ENCODE measurements at regions not wholly inside any gene's neighbourhood (a gene's known extent, or its start where the extent isn't known, plus 50 kb on each side); places are given as distances from the start of the nearest gene placed in this dataset.
A peak's percentile ranks its signal among the peaks of the same experiment; 100 is the strongest.
"Not testable (repeated sequence)": the region's sequence is repeated elsewhere in the genome, so short reads cannot be mapped to it uniquely, and the experiment has no call there.

- DNase-seq = peak; percentile 41
These were observed 77.1 kb upstream of the RPL38 start for GRCh38 chr17:74126179-74126900.

DNA sequence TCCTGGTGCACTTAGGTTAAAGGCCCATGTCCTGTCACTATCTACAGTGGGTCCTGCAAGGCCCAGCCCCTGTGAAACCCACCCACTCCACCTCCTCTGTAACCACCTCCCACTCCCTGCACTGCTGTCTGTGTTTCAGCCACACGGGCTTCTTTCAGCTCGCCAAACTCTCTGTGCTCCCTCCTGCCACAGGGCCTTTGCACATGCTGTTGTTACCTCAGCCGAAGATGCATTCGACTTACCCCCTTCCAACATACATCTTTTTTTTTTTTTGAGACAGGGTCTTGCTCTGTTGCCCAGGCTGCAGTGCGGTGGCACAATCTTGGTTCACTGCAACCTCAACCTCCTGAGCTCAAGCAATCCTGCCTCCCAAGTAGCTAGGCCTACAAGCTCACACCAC lies 76.5 kb upstream of the RPL38 start:
- DNase-seq = peak; percentile 36

DNA sequence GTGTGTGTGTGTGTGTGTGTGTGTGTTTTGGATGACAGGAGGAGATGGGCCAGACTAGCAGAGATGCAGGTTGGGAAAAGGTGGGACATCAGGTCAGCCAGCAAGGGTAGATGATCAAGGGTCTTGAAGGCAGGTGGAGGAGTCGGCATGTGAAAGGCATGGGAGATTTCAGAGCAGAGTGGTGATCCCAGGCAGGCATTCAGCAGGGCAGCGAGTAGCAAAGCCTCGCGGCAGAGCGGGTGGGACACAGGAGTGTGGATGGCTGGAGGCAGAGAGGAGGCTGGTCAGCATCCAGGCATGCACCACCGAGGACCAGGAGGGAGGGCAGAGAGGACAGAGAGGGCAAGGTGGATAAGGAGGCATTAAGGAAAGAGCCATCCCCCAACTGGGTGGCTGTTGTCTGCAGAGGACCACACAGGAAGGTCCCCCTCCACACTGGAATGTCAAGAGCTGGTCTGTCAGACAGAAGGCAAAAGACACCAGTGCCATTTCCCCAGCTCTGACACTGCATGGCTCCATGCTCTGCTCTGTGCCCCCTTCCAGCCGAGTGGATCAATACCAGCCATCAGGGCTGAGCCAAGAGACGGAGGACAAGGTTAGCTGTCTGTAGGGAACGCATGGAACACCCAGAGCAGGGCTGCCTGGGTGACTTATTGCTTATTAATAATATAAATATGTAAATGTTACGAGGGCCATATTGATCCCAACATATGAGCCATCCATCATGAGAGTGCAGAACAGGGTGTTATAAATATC lies 74.8 kb upstream of the RPL38 start:
- DNase-seq = peak; percentile 56

DNA sequence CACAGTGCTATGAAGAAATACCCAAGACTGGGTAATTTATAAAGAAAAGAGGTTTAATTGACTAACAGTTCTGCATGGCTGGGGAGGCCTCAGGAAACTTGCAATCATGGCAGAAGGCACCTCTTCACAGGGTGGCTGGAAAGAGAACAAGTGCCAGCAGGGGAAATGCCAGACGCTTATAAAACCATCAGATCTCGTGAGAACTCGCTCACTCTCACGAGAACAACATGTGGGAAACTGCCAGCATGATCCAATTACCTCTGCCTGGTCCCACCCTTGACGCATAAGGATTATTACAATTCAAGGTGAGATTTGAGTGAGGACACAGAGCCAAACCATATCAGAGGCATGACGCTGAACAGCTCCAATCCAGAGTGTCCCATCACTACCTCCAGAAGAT lies 73.7 kb upstream of the RPL38 start:
- DNase-seq = not testable (repeated sequence)

GRCh38 chr17:74130276-74130675 lies 73.2 kb upstream of the RPL38 start:
- DNase-seq = peak; percentile 46

- DNase-seq = peak; percentile 32
These were observed 72.6 kb upstream of the RPL38 start for GRCh38 chr17:74130841-74131240.

DNA sequence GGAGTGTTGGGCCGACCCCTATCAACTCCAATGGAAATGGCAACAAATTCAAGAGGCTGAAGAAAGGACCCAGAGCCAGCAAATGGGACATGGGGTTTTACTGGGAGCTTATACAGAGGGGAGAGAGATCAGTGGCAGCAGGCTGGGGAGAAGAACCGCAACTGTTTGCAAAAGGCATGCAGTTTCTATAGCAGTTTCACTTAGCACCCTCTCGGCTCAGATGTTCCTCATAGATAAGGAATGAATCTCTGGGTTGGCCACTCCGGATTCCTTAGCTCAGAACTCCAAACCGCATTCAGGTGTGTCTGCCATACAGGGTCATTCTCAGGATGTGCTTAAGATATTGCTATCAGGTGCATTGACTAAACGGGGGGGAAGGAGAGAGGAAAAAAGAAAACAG lies 71.1 kb upstream of the RPL38 start:
- peak; percentile 38 for DNase-seq

GRCh38 chr17:74133740-74134139 lies 69.7 kb upstream of the RPL38 start:
- DNase-seq = peak; percentile 30

DNA sequence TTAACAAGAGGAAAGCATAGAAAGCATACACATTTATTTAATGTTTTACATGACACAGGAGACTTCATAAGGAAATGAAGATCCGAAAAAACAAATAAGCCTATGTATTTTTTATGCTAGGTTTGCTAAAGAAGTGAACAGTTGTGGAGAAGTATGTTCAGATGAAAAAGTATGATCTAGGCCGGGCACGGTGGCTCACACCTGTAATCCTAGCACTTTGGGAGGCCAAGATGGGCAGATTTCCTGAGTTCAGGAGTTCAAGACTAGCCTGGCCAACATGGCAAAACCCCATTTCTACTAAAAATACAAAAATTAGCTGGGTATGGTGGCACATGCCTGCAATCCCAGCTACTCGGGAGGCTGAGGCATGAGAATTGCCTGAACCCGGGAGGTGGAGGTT lies 69.2 kb upstream of the RPL38 start:
- peak; percentile 4 for DNase-seq

GRCh38 chr17:74134991-74135390 lies 68.5 kb upstream of the RPL38 start:
- DNase-seq = peak; percentile 12

- DNase-seq = peak; percentile 43
These were observed 67.9 kb upstream of the RPL38 start for GRCh38 chr17:74135391-74136167.

GRCh38 chr17:74137416-74137815 lies 66.1 kb upstream of the RPL38 start:
- peak; percentile 20 for DNase-seq

DNA sequence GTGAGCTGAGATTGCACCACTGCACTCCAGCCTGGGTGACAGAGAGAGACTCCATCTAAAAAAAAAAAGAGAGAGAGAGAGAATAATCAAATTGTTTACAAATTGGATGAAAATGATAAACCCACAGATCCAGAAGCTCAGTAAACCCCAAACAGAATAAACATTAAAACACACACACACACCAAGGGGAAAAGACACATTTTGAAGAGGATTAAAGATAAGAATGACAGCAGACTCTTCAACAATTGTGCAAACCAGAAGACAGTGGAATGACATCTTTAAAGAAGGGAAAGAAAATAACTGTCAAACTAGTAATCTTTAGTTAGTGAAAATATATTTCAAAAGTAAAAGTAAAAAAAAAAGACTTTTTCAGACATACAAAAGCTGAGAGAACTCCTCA lies 64.4 kb upstream of the RPL38 start:
- no peak for DNase-seq

GRCh38 chr17:74140282-74140681 lies 63.2 kb upstream of the RPL38 start:
- DNase-seq = no peak

GRCh38 chr17:74141612-74142011 lies 61.9 kb upstream of the RPL38 start:
- no peak for DNase-seq

GRCh38 chr17:74143318-74143717 lies 60.2 kb upstream of the RPL38 start:
- DNase-seq = not testable (repeated sequence)

DNA sequence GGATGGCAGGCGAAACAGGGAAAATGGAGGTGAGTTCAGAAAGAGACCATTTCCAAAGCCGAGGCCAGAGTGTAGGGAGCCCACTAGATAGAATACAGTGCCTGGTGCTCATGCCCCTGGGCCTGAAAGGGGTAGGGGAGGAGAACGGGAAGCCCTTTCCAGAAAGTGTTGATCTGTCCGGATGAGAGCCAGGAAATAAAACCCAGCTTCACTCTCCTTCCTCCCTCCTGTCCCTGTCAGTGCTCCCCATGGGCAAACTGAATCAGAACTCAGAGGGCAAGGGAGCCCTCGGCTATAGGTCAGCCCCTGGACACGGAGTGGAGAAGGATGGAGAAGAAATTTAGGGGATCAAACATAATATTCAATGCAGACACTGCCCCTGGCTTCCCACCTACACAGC lies 57.7 kb upstream of the RPL38 start:
- no peak for DNase-seq

DNA sequence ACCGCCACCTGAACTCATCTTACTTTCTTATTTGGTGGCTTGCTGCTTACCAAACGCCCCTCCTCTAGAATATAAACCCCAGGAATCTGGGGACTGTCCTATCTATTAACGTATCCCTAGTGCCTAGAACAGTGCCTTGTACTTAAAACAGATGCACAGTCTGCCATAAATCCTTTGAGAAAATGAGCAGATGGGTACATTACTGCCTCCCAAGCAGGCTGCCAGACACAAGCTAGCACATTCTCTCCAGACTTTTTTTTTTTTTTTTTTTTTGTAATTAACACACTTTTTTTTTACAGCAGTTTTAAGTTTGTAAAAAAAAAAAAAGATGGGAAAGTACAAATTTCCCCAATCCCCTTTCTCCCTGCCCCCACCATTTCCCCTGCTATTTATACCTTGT lies 57.3 kb upstream of the RPL38 start:
- DNase-seq = peak; percentile 7

DNA sequence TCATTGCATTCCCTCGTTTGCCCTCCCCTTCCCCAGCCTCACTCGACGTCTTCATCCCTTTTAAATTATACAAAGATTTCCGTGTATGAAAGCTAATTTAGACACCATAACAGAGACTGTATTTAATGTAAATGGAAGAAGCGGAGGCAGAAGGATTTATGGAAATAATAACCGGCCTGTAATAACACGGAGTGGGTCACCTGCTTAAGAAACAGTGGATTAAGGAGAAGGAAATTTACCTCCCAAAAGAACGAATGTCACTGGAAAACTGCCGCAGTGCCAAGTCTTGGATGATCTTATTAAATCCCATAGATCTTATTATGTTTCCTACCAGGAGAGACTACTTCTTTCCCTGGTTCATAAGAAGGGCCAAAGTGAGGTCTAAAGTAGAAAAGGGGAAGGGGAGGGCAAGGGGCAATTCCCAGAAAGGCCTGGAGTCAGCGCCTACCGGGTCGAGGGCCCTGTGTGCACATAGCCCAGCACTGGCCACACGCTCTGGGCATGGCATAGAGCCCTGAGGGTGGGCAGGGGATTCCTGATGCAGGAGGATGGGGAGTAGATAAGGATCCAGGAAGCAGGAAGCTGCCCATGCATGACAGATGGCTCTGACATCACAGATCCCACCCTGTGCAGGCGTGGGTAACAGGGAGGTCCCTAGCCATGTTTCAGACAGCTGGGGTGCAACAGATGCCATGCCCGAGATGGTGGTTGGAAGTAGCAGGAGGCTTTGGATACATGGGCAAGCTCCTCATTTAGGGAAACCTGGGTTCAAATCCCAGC lies 56.2 kb upstream of the RPL38 start:
- peak; percentile 45 for DNase-seq

DNA sequence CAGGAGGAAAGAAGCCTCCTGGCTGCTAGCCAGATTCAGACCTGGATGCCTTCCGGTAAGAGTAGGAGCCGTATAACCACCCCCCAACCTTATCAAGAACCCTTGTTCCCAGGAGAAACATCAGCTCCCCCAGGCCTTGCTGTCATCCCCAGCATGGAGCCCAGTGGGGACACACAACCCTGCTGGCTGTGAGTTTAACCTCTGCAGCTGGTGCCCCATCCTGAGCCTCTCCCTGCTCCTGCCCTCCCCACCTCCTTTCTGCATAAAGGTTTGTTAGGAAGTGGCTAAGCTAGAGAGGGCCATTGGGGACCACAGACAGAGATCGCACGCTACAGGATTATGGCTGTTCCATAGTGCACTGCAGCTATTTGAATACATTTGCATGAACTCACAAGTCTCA lies 55.5 kb upstream of the RPL38 start:
- DNase-seq = no peak

- DNase-seq = no peak
These were observed 55.0 kb upstream of the RPL38 start for GRCh38 chr17:74148446-74148845.

DNA sequence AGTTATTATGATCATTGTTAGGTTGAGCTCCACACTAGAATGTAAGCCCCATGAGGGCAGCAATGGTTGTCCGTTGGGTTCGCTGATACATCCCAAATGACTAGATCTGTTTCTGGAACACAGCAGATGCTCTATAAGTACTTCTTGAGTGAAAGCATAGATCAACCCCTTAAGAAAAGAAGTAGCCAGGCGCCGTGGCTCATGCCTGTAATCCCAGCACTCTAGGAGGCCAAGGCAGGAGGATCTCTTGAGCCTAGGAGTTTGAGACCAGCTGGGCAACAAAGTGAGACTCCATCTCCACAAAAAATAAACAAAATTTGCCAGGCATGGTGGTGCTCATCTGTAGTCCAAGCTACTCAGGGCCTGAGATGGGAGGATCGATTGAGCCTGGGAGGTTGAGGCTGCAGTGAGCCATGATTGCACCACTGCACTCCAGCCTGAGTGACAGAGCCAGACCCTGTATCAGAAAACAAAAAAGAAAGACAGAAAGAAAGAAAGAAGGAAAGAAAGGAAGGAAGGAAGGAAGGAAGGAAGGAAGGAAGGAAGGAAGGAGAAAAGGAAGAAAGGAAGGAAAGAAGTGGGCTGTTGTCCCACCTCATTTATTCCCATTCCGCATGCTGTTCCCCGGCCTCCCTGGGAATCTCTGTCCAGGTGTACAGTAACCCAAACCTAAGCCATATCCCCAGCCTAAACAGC lies 54.4 kb upstream of the RPL38 start:
- no peak for DNase-seq

Data from islet precursor cell (in vitro differentiated cells).